NB4 (cell line): ENCODE measurements at regions not wholly inside any gene's neighbourhood (a gene's known extent, or its start where the extent isn't known, plus 50 kb on each side); places are given as distances from the start of the nearest gene placed in this dataset.

Source experiments
- TF ChIP-seq, protein P1 (sequence below): IDR thresholded peaks from 2 replicates; pipeline ENCODE4 v1.6.1; 2011; ENCODE audit warnings: low read depth, low read length
- TF ChIP-seq, protein P2 (sequence below): IDR thresholded peaks from one replicate; pipeline ENCODE4 v1.5.1; 2012; ENCODE audit warnings: low read depth, low read length

DNA sequence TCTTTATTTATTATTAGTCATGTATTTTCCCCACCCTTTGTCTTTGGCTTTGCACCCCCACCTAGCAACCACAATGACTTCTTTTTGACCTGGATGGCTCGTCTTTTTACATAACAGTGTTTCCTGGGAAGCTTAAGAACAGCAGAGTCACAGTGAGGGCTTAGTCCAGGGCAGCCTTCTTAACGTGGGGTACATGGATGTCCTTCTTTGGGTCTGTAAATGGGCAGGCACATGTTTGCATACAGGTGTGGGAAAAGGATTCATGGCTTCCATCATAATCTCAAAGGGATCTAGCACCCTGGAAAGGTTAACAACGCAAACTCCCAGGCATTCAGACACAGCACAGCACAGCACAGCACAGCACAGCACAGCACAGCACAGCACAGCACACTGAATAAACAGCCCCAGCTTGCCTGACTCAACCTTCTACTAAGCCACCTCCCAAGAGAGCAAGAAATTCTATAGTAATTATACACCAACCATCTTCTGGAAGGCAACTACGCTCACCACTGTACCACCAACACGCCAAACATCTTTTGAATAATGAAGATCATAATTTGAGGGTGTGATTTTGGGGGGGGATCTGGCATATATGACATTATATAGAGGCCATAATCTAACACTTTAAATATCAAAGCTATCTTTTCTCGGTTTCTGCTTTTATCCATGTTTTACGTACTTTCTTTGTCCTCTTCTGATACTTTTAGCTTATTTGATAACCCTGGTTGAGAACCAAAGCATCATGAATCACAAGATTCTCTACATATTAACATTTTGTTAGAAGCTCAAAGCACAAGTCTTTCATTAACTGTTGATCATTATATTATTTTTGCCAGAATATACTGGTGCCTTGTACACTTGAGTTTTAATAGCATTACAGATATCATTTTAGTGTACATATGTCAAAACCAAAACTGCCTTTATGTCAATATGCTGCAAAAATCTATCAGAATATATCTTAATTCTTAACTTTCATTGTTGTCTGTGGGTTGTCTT, 177.2 kb upstream of the KLF14 start:
- TF ChIP-seq, protein P1, sequence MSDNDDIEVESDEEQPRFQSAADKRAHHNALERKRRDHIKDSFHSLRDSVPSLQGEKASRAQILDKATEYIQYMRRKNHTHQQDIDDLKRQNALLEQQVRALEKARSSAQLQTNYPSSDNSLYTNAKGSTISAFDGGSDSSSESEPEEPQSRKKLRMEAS: no peak
- TF ChIP-seq, protein P2, sequence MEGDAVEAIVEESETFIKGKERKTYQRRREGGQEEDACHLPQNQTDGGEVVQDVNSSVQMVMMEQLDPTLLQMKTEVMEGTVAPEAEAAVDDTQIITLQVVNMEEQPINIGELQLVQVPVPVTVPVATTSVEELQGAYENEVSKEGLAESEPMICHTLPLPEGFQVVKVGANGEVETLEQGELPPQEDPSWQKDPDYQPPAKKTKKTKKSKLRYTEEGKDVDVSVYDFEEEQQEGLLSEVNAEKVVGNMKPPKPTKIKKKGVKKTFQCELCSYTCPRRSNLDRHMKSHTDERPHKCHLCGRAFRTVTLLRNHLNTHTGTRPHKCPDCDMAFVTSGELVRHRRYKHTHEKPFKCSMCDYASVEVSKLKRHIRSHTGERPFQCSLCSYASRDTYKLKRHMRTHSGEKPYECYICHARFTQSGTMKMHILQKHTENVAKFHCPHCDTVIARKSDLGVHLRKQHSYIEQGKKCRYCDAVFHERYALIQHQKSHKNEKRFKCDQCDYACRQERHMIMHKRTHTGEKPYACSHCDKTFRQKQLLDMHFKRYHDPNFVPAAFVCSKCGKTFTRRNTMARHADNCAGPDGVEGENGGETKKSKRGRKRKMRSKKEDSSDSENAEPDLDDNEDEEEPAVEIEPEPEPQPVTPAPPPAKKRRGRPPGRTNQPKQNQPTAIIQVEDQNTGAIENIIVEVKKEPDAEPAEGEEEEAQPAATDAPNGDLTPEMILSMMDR: no peak
